Stimulated activated CD4-positive, alpha-beta T cell treated with anti-CD3 and anti-CD28 coated beads, Interleukin-4, amount 100 ng/mL, for 4 hours (primary cell): ENCODE measurements at regions not wholly inside any gene's neighbourhood (a gene's known extent, or its start where the extent isn't known, plus 50 kb on each side); places are given as distances from the start of the nearest gene placed in this dataset.
"Not testable (repeated sequence)": the region's sequence is repeated elsewhere in the genome, so short reads cannot be mapped to it uniquely, and the experiment has no call there.

Experiments
- DNase-seq, 2 experiments: peaks; one replicate each; pipeline ENCODE4 v3.0.0-alpha.2; 2020

- DNase-seq = no peak
Observed at GRCh38 chr6:119848696-119849095, 499.1 kb upstream of the MAN1A1 start.

DNA sequence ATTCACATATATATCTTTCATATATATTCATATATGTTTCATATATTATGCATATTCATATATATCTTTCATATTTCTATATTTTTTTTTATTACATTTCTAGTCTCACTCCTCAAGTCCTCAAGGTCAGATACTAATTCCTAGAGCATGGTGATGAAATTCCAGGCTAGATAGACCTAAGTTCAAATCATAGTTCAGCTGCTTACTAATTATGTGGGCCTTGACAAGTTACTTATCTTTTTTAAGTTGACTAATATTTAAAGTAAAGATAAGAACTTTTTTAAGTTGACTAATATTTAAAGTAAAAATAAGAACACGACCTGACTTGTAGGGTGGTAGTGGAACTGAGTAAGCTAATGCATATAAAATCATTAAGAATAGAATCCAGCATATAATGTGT, 495.6 kb upstream of the MAN1A1 start:
- DNase-seq = no peak

DNA sequence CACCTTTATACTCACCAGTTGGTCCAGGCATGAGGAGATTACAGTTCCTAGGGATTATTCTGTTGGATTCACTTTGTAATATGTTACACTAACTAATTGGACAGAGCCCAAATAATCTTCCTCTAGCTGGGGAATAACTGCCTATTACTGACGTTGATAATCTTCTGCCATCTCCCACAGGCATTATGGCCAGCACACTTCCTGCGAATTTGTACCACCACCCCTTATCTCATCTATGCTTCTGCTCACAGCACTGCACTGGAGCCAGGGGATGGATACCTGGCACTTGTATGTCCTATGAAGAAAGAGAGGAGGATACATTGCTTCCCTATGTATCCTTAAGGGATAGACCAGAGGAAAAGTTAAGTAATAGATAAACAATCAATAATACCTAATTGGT, 494.8 kb upstream of the MAN1A1 start:
- no peak for DNase-seq

DNA sequence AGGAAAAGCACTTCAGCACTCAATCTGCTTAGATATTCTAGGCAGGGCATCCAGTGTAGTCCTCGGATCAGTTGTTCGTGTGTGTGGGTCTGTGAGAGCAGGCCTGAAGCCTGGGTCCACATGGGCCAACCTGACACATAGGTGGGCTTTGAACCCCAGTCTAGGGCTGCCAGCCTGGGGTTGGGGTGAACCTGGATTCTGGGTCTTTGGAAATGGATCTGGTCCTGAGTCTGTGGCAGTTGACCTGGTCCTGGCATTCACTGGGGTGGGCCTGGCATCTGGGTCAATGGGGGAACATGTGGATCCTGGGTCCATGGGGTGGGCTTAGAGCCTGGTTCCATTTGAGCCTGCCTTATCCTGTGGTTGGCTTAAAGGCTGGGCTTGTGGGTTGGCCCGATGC, 492.6 kb upstream of the MAN1A1 start:
- no peak for DNase-seq

DNA sequence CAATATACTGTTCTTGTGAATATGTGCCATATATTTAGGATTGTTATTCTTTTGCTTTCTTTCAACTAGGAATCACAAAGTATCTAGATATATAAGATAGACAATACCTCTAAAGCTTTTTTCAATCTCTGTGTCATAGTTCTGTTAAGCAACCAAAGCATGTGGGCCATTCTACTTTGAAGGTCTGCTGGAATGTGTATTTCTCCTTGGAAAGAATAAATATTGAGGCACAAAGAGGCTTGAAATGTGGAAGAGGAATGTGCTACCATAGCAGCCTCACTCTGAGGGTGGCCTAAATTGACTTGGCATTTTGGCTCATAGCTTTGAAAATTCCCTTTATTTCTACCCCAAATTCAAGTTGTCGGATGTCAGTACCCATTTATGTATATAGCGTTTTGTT, 488.5 kb upstream of the MAN1A1 start:
- DNase-seq = no peak

DNA sequence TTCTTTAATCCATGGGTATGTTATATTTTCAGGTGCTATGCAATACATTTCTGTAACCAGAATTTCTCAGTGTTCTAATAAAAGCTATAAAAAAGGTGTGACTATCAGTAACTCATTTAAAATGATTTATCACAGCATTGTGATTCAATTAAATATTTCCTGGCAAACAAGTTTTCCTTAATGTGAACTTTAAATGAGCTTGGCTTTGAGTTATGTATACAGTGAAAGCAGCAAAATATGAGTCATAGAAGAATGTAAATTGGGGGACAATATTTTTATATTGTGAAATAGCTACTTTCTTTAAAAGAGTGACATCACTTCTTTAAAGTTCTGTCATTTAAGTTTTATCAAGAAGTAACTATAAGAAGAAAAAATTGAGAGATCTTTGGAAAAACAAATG, 484.9 kb upstream of the MAN1A1 start:
- no peak for DNase-seq

DNA sequence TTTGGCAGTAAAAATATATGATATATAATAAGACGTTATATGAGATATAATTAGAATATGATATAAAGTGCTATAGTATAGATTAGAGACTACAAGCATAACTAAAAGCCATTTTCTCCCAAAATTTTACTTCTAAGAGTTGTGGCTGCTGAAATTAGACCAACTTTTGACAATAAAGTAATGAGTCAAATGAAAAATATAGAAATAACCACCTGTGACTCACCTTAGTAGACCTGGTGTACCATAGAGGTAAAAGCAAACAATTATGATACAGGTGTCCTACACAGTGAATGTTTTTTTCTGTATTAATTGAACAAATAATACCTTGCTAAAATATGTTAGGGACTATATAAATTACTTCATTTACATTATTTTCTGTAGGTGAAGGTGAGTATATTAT, 482.9 kb upstream of the MAN1A1 start:
- no peak for DNase-seq

GRCh38 chr6:119830494-119831295, 481.1 kb upstream of the MAN1A1 start:
- DNase-seq = no peak

GRCh38 chr6:119830069-119830468, 480.5 kb upstream of the MAN1A1 start:
- DNase-seq = no peak

- not testable (repeated sequence) for DNase-seq
Observed at GRCh38 chr6:119829499-119829898, 479.9 kb upstream of the MAN1A1 start.

DNA sequence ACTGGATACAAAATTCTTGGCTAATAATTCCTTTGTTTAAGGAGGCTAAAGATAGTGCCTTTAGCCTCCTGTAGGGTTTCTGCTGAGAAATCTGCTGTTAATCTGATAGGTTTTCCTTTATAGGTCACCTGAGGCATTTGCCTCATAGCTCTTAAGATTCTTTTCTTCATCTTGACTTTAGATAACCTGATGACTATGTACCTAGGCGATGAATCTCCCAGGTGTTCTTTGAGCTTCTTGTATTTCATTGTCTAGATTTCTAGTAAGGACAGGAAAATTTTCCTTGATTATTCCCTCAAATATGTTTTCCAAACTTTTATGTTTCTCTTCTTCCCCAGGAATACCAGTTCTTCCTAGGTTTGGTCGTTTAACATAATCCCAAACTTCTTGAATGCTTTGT, 479.4 kb upstream of the MAN1A1 start:
- DNase-seq = no peak

- no peak for DNase-seq
Observed at GRCh38 chr6:119821380-119821779, 471.8 kb upstream of the MAN1A1 start.

GRCh38 chr6:119818876-119819275, 469.3 kb upstream of the MAN1A1 start:
- no peak for DNase-seq

GRCh38 chr6:119814609-119815400, 465.2 kb upstream of the MAN1A1 start:
- DNase-seq = no peak

GRCh38 chr6:119802464-119802863, 452.9 kb upstream of the MAN1A1 start:
- no peak for DNase-seq

DNA sequence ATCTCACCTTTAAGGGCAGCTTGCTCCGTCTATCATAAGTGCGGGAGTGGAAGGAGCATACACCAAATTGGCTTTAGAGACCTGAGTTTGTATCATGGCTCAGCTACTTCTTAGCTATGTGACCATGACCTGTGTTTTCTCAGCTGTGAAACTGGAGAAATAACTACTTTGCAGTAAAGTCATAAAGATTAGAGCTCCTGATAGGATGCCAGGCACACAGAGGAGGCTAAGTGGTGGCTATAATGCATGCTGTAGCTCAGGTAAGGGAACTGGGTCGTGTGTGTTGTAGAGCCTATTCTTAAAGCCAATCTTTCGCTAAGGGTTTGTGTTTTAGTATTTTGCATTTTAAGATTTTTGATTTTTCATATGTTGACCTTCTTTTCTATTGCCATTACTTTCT, 451.5 kb upstream of the MAN1A1 start:
- no peak for DNase-seq

DNA sequence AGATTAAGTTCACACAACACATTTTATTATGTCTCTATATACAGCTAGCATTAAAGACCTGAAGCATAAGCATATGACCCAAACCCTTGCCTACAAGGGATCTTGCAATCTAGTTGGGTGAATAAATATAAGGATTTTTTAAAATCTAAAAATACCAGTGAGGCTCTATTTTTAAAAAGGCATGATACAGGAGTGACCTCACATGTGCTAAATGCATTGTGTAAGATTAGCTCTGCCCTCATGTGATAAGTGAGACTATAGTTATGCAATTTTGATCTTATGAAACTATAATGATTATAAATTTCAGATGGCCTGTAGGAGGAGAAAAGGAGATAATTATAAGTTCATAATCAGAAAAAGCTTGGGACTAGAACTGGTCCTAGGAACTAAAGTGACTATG, 451.0 kb upstream of the MAN1A1 start:
- DNase-seq = no peak

DNA sequence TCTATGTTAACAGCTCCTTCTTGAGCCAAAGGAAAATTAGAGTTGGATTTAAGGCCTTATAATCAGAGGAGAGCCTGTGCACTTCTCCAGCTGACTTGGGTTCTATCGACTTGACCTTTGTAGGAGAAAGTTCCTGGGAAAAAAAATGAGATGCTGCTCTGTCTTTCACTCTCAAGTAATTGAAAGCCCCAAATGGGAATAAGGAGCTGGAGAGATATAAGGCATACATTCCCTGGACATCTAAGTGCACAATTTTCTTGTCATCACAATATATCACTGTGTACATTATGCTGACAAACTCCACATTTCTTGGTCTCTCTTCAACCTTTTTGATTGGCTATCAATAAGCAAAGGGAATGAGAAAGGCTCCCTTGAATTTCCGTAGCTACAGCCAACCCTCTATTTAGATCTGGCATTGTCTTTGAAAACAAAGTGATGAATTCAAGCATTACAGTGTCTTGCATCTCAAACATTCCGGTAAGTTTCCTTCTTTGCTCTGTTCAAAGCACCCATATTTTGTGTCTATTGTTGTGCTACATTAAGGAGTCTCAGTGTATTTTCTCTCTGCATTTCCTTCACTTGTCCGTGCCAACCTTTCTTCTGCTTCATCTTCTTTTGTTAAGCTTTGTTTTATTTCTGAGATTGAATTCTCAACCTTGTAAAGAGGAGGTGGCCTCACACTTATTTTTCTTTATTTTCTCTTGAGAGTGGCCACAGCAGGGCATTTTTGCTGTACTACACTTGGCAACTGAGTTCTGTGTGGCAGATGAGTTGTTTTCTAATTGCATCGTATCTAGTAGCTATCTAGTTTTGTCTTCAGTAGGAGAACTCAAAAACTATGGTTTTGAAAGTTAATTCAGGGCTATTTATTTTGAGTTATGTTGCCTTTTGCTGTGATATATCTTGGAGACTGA, 450.3 kb upstream of the MAN1A1 start:
- DNase-seq = no peak

DNA sequence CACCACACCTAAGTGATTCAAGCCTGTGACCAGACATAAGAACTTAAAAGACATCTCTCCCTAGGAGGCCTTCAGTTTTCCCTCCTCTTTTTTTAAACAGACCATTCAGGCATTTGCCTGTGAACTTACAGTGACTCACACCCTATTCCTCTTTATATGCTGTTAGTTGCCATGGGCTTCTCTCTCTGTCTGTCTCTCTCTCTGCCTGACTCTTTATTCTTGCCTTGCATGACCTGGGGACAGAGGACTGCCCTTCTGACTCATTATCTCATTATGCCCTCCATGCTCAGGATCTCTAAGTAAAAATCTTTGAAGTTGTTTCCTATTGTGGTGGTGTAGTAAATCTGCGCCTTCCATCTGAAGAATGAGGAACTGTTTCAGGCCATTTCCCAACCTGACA, 442.2 kb upstream of the MAN1A1 start:
- DNase-seq = no peak

- no peak for DNase-seq
Observed at GRCh38 chr6:119781365-119781764, 431.8 kb upstream of the MAN1A1 start.

GRCh38 chr6:119768201-119768600, 418.6 kb upstream of the MAN1A1 start:
- DNase-seq = no peak

DNA sequence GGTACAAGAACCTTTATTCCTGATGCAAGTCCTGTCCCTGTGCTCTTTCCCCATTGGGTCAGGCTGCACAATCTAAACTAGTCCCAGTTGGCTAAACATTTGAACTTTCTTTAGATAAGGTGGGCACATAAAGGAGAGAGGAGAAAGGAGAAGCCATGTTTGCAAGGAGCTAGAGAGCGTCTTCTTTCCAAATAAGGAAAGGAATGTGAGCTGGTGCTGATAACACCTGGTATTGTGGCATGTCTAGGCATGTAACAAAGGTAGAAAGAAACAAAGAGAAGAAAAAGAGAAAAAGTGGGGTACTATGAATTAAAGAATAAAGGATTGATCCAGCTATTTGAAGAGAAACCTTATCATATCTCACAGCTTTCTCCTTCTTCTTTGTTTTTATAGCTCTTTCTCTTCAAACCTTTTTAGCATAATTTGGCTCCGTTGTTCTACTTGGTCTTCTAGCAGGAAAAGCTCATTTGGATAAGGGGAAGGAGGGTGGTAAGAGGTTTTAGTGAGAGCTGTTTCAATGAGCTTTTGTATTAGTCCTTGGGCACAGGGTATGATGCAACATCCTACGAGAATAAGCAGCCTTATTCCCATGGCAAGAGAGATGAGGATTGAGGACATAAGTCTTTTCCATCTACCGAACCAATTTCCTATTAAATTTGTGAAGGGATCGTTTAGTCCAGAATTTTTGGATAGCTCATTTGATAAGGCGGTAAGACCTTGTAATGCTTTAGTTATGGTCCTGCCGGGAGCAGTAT, 415.5 kb upstream of the MAN1A1 start:
- DNase-seq = no peak

- DNase-seq = no peak
Observed at GRCh38 chr6:119760046-119760445, 410.5 kb upstream of the MAN1A1 start.
